GM19324 (cell line): ENCODE measurements at regions not wholly inside any gene's neighbourhood (a gene's known extent, or its start where the extent isn't known, plus 50 kb on each side); places are given as distances from the start of the nearest gene placed in this dataset.

ENCODE experiments used
- ATAC-seq: cut with Tn5 transposase; IDR thresholded peaks from one replicate; pipeline ENCODE4 v1.9.1; 2021; ENCODE audit warnings: mild to moderate bottlenecking, moderate library complexity; ENCODE audit not compliant: unreplicated experiment, low FRiP score

DNA sequence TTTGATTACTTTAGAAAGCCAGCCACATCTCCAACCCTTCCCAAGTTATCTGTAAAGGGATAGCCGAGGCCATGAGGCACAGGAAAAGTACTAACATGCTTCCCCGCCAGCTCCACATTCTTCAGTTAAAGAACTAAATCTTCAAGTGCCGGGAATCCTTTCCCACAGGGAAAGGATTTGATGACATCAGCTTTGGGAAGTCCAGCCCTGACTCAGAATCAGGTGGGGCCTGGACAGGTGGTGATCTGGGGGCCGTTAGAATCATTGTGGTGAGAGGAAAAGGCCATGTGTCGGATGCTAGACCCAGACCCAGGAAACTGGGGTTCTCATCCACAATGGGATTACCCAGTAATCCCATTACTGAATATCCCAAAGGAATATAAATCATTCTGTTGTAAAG lies 580.0 kb downstream of the QKI start:
- ATAC-seq: no peak

DNA sequence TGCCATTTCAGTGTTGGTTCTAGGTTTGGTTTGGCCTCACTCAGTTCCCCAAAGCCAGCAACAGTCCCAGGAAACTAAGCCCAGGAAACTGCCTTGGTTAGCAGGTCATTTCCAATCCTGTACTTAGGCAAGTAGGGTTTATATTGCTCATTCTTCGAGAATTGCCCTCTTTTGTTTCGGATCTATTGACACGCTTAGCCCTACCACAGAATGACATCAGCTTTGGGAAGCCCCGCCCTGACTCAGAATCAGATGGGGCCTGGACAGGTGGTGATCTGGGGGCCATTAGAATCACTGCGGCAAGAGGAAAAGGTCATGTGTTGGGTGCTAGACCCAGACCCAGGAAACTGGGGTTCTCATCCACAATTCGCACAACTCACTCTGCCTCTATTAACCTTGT lies 578.2 kb downstream of the QKI start:
- no peak for ATAC-seq

DNA sequence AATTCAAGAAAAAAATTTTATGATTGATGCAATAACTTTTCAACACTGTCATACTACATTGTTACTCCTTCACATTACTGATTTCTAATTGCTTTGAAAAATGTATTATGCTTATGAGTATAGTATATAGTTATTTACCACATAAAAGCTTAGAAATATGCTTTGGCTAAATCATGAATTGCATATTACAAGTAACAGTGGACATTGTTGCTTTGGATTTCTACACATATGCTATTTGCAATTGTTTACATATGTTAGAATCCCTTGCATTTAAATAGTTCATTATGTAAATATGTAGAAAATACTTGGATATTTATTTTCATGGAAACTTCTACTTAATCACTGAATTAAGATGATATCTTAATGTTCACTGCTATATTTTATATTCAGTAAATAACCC lies 577.5 kb downstream of the QKI start:
- no peak for ATAC-seq

DNA sequence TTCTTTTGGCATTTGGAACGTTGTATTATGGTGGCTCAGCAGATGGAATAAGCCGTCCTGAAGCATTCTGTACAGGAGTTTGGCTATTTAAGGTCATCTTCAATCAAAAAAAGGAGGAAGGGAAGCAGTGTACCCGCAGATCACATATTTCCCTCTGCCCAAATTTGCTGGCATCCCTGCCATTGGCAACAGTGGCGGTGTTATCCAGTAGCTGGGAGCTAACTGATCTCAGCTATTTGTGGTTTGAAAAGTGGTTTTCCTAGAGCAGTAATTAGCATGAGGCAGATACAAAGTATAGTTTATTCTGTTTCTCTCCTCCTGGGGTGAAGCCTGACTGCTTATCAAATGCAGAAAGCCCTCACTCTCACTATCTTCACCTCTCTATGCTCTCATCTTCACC lies 576.8 kb downstream of the QKI start:
- no peak for ATAC-seq

GRCh38 chr6:163986313-163986712 lies 571.8 kb downstream of the QKI start:
- no peak for ATAC-seq

- no peak for ATAC-seq
Measured at GRCh38 chr6:163985710-163986109, 571.2 kb downstream of the QKI start.

- ATAC-seq: peak; percentile 9
Measured at GRCh38 chr6:163985040-163985439, 570.5 kb downstream of the QKI start.

DNA sequence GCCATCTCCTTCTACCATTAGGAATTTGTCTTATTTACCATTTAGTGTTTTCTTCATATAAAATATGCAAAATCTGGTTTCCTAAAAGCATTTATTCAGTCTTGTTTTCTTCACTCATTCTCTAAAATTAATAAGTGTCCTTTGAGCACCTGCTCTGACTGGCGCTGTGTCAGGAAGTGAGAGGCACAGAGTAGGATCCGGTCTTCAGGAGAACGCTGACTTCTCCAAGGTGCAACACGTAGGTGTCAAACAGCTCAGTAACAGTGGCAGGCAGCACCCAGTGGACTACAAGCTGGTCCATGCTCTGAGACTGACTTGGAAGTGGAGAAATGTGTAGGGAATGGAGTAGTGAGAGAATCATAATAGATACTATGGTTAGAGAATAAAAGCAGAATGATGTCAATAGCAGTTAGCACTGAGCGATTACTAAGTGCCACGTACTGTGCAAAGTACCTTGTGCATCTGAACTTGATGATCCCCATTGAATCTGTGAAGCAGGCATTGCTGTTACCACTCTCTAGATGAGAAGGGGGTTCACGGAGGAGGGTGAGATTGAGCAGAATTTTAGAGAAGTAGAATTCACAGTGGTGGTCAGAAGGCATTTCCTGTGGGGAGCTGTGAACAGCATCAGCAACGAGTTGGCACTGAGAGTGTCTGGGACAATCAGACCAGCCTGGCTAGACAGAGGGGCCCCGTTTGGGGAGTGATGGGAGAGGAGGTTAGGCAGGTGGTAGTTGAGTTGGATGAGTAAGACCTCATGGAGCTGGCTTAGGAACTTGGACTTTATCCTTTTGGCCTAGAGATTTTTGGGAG lies 569.8 kb downstream of the QKI start:
- peak; percentile 48 for ATAC-seq

GRCh38 chr6:163983679-163984078 lies 569.2 kb downstream of the QKI start:
- ATAC-seq: no peak

- no peak for ATAC-seq
Measured at GRCh38 chr6:163974322-163974721, 559.8 kb downstream of the QKI start.

DNA sequence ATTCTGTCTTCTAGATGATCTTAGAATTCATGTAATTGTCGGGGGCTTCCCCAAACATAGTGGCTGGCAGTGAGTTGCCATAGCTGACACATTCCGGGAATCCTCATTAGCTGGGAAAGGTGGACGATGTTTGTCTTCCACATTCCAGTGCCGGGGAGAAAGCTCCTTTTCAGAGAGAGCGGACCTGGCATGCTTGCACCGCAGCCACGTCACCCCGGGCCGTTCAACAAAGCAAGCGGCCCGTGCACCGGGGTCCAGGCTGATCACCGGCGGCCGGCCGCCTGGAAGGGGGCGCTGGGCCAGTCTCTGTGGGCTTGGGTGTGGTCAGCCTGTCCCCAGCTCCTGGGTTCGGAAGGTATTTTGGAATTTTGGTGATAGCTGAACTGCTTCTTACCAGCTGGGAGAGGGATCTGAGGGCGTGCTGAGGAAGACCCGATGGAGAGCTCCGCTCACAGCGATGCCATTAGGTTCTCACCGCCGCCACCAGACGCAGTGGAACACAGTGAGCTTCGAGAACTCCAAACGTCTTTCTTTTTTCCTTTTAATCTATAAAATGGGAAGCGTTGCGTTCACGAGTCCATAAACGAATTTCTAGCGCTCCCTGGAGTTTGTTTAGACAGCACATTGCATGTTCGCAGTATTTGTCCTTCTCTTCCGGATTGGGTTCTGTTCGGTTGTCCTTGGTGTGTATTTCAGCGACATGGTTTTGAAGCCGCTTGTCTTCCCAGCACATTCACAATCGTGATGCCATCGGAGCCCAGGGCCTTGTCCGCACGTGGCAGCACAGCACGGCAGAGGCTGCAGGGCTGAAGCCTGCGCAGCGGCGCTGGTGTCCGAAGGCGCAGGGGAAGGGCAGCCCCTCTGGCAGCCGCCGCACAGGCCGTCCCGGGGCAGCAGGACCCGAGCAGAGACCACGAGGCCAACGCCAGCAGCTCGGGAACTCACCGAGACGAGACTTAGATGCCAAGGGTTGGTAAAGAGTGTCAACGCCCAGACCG lies 557.6 kb downstream of the QKI start:
- ATAC-seq: no peak

DNA sequence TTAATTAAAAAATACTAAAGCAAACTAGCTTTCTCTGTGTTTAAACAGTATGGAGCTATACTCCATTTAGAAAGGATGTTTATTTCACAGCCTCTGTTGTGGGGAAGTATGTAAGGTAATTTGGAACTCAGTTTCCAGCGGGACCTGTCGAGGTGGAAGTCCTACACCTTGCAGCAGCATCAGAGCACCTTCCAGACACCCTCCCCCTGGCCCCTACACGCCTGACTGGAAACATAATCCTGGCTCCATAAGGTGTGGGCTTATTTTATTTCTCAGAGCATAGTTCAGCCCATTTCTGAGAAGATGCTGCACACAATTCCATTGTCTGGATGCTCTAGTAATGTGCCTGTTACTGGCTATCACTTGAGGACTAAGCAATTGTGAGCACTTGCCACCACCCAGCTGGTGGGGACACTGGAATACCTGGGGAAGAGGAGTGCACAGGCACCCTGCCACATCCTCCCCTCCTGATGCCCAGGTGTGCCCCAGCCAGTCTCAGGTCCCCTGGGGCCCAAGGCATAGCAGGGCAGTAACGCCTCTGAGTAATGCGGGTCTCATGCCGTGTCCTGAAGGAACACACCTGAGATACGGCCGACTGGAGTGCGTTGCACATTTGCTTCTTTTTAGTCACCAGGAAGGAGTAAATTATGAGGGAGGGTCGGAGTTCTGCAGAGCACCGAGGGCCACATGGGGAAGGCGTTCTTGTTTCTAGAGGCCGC lies 556.5 kb downstream of the QKI start:
- no peak for ATAC-seq

DNA sequence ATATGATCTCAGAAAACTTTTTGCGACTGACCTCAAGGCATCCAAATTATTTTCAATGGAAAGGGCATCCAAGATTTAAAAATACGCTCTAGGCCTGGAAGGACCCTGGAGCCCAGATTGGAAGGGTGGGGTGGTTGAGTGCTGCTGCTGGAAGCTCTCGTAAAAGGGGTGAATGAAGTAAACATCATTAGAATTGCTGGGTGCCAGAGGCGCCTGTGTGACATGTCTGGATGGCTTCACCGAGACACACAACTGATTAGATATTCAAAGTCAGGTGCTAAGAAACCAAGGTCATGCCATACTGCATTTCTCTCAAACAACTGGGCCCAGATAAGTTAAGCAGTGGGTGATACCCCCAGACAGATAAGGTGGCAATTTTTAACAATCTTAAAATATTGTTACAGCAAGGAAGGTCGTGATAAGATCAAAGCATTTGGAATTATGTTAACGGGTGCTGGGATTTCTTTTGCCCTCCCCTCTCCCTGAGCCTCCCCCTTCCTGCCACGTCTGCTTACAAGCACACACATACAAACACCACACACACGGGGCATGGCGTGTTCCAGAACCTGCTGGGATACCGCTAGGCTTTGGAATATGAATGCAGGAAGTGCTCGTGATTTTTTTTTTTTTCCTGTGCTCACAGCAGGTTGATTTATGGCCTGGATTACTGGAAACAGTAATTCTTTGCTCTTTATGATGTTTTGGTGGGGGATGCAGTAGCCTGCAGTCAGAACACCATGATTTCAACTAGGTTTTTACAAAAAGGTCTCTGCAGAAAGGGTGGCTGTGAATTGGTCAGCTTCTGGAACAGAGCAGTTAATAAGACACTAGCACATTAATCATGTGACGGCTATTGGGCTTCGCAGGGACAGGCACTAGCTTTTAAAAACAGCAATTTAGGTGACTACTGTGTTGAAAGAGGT lies 551.2 kb downstream of the QKI start:
- ATAC-seq: no peak

DNA sequence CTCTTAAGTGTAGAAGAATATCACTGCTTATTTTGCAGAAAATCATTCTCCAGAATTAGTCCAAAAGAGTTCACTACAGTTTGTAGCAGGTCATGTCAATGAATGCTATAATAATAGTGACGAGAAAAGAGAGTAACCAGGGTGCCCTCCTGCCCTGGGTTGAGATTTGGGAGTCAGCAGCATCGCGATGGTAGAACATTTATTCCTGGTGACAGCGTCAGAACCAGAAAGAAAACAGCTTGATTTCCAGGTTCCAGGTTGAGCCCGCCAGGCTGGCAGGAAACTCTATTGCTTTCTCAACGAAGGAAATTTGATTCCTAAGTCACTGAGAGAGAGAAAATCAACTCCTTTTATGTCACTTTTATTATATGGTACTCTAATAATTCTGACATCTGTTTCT lies 550.3 kb downstream of the QKI start:
- ATAC-seq: no peak

DNA sequence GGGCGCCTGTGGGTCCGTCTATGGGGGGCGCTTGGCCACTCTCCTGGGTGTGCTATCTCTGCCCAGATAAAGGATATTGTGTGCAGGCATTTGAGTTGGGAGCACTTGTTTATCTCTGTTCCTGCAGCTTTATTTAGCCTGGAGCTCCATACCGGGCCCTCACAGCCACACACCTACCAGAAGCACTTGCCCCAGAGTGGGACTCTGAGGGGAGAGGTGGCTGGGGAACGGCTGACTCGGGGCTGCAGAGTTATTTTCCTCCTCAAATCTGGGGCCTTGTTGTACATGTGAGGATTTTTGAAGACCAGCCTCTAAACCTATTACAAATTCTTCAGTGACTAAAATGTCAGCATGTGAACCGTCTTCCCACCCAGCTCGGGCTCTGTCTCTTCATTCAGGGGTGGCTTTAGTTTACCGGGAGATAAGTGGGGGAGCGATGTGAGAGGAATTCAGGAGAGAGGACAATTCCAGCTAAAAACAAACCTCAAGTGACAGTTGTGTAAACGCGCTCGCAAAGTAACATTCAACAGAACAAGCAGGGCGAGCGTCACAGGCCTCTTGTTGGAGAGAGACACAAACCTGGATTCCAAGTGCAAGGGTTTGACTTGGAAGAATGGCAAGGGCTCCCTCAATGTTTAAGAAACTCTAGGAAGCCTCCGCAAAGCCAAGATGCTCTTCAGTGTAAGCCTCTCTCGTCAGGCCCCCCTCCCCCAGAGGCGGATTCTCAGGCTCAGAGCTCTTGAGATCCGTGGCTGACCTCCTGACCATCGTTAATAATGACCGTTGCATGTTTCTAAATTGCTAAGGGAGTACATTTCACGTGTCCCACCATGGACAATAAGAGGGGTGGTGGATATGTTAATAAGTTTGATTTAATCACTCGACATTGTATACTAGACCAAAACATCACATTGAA lies 548.9 kb downstream of the QKI start:
- no peak for ATAC-seq

DNA sequence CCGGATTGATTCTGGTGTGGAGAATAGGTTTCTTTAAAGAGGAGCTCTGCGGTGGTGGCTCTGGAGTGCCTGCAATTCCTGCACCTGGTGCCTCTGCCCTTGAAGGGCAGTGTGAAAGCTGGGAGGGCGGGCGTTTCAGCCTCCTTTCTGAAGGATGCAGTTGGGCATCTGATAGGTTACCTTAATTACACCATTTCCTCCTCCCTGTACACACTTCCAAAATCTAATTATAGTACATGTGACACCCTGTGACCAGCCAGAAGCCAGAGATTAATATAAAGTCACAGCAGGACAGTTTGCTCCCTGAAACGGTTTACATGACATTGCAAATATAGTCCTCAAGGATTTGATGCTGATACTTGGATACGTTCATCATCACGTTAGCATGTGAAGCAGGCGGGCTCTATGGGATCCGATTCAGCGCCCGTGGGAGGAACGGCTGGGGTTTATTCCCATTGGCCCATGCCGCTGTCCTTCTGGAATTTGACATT lies 548.2 kb downstream of the QKI start:
- no peak for ATAC-seq

GRCh38 chr6:163960128-163960527 lies 545.6 kb downstream of the QKI start:
- ATAC-seq: no peak

DNA sequence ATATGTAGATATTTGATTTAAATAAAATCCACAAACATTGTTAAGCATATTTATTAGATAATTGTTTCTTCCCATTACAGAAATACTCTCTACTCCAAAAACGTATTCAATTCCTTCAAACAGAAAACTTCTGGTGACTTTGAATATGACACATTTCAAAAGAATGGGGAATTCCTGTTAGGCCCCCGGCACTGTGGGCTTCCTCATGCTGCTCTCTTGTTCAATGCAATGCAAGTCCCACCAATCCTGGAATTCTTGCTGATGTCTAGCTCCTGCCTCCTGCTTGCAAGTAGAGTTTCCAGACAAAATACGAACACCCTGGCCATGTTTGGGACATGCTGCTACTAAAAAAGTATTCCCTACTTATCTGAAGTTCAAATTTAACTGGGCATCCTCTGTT lies 544.1 kb downstream of the QKI start:
- no peak for ATAC-seq
